ENCODE measurements at regions not wholly inside any gene's neighbourhood (a gene's known extent, or its start where the extent isn't known, plus 50 kb on each side); places are given as distances from the start of the nearest gene placed in this dataset.
"Not testable (repeated sequence)": the region's sequence is repeated elsewhere in the genome, so short reads cannot be mapped to it uniquely, and the experiment has no call there.

DNA sequence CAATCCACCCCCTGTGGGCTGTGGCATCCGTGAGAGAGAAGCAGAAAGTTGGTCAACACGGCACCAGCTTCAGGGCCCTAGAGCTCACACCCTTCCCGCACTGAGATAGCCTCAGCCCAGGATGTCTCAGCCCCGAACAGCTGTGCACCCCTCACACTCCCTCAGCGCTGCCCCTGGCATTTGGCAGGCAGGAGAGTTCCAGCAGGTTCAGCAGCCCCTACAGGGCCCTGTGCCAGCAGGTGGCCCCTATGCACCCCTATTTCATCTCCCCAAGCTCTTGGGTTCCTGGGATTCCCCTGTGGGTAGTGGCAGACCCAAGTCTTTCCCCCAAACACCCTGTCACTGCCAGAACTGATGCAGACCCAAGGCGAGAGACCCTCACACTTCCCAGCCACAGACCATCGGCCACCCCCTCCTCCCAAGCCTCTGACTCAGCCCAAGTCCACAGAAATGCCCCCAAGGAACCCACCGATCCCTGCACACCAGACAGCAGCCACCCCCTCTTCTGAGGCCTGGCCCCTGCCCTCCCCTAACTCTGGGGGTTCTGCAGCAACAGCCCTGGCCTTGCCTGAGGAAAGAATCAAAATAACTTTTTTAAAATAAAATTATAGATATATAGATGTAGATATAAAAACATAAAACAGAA, 183.6 kb downstream of the IGLL1 start:
- TF ChIP-seq, protein P1, sequence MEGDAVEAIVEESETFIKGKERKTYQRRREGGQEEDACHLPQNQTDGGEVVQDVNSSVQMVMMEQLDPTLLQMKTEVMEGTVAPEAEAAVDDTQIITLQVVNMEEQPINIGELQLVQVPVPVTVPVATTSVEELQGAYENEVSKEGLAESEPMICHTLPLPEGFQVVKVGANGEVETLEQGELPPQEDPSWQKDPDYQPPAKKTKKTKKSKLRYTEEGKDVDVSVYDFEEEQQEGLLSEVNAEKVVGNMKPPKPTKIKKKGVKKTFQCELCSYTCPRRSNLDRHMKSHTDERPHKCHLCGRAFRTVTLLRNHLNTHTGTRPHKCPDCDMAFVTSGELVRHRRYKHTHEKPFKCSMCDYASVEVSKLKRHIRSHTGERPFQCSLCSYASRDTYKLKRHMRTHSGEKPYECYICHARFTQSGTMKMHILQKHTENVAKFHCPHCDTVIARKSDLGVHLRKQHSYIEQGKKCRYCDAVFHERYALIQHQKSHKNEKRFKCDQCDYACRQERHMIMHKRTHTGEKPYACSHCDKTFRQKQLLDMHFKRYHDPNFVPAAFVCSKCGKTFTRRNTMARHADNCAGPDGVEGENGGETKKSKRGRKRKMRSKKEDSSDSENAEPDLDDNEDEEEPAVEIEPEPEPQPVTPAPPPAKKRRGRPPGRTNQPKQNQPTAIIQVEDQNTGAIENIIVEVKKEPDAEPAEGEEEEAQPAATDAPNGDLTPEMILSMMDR (IDR thresholded peaks at IDR 0.05; ENCODE audit: partially characterized antibody, unreplicated experiment): no peak
- Mint-ChIP-seq H3K36me3 (ENCODE audit: unreplicated experiment) (no peaks in the 10 kb centered on the region), H3K27me3 (ENCODE audit: unreplicated experiment) (peaks cover 10% of the 10 kb centered on the region), H3K27ac (ENCODE audit: unreplicated experiment) (peak overlapping the region; percentile 62), H3K4me3 (ENCODE audit: unreplicated experiment) (no peak overlapping the region), H3K9me3 (ENCODE audit: unreplicated experiment) (peaks cover 5% of the 10 kb centered on the region), H3K4me1 (ENCODE audit: low read depth, unreplicated experiment) (peaks cover 12% of the 10 kb centered on the region)
- no peak for DNase-seq

- no peak for DNase-seq
- TF ChIP-seq, protein P1 (IDR thresholded peaks at IDR 0.05; ENCODE audit: partially characterized antibody, unreplicated experiment): no peak
- Mint-ChIP-seq H3K4me1 (ENCODE audit: low read depth, unreplicated experiment) (peaks cover 12% of the 10 kb centered on the region), H3K36me3 (ENCODE audit: unreplicated experiment) (no peaks in the 10 kb centered on the region), H3K4me3 (ENCODE audit: unreplicated experiment) (no peak overlapping the region), H3K27me3 (ENCODE audit: unreplicated experiment) (peaks cover 13% of the 10 kb centered on the region), H3K27ac (ENCODE audit: unreplicated experiment) (no peak overlapping the region), H3K9me3 (ENCODE audit: unreplicated experiment) (peaks cover 5% of the 10 kb centered on the region)
Measured at GRCh38 chr22:23395530-23396361, 184.3 kb downstream of the IGLL1 start.

DNA sequence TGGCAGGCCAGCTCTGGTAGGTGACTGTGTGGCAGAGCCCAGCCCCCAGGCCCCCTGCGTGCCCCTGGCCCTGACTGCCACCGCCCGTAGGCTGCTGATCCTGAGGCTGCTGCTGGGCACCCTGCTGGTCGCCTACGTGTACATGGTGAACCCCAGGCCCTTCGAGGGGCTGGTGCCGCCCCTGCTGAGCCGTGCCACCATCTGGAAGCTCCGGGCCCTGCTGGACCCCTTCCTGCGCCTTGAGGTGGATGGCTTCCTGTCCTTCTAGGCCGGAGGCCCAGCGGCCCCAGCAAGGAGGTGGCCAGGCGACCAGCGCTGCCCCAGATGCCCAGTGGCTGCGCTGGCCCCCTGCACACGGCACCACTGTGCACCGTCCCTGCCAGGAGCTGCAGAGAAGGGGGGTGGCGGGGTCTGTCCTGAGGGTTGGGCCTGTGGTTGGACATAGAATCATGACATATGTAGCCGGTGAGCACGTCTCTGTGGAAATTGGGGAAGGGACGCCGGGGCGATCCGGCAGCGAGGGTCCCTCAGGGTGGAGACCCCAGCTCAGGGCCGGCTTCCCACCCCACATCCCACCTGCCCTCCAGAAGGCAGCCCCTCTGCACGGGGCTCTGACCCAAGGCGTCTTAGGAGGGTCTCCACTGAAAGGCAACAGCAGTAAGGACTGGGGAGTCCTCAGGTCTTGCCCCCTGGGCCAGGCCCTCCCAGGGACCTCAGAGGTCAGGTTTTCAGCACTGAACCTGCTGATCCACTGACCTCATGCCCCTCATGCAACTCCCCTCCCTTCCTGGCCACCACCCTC, 185.4 kb downstream of the IGLL1 start:
- Mint-ChIP-seq H3K4me3 (ENCODE audit: unreplicated experiment) (no peak overlapping the region), H3K9me3 (ENCODE audit: unreplicated experiment) (peaks cover 6% of the 10 kb centered on the region), H3K27me3 (ENCODE audit: unreplicated experiment) (peaks cover 13% of the 10 kb centered on the region), H3K27ac (ENCODE audit: unreplicated experiment) (no peak overlapping the region), H3K4me1 (ENCODE audit: low read depth, unreplicated experiment) (peaks cover 12% of the 10 kb centered on the region), H3K36me3 (ENCODE audit: unreplicated experiment) (no peaks in the 10 kb centered on the region)
- no peak for DNase-seq
- TF ChIP-seq, protein P1 (IDR thresholded peaks at IDR 0.05; ENCODE audit: partially characterized antibody, unreplicated experiment): no peak

GRCh38 chr22:23393721-23394320, 186.3 kb downstream of the IGLL1 start:
- Mint-ChIP-seq H3K4me3 (ENCODE audit: unreplicated experiment) (no peak overlapping the region), H3K27me3 (ENCODE audit: unreplicated experiment) (peaks cover 13% of the 10 kb centered on the region), H3K27ac (ENCODE audit: unreplicated experiment) (no peak overlapping the region), H3K9me3 (ENCODE audit: unreplicated experiment) (peaks cover 6% of the 10 kb centered on the region), H3K4me1 (ENCODE audit: low read depth, unreplicated experiment) (peaks cover 10% of the 10 kb centered on the region), H3K36me3 (ENCODE audit: unreplicated experiment) (no peaks in the 10 kb centered on the region)
- TF ChIP-seq, protein P1 (IDR thresholded peaks at IDR 0.05; ENCODE audit: partially characterized antibody, unreplicated experiment): no peak
- DNase-seq: no peak

DNA sequence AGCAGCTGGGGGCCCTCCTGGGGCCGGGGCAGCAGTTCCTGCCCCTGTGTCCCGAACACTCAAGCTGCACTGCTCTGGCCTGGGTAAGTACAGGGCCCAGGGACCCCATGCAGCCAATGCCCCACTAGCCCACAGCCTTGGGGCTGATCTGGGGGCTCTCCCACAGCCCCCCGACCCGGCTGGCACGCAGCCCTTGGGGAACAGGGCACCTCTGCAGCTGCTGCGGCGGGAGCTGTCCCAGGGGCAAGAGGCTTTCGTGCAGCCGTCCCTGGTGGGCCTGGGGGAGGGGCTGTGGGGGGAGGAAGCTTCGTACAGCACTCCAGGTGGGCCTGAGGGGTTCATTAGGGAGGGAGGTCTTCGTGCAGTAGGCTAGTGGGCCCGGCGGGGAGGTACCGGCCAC, 186.9 kb downstream of the IGLL1 start:
- H3K9me3 Mint-ChIP-seq (ENCODE audit: unreplicated experiment); DNase-seq; H3K27ac Mint-ChIP-seq (ENCODE audit: unreplicated experiment); H3K4me1 Mint-ChIP-seq (ENCODE audit: low read depth, unreplicated experiment); H3K36me3 Mint-ChIP-seq (ENCODE audit: unreplicated experiment); H3K4me3 Mint-ChIP-seq (ENCODE audit: unreplicated experiment): not testable (repeated sequence)
- H3K27me3 Mint-ChIP-seq (ENCODE audit: unreplicated experiment): peaks cover 13% of the 10 kb centered on the region

All from glutamatergic neuron (in vitro differentiated cells).